GM12878 (cell line): ENCODE measurements at regions not wholly inside any gene's neighbourhood (a gene's known extent, or its start where the extent isn't known, plus 50 kb on each side); places are given as distances from the start of the nearest gene placed in this dataset.

Experiments used
- ATAC-seq: fragments of 200-7000 bp; cut with Tn5 transposase; 3 replicates; pipeline ENCODE4 v1.9.1; 2020; ENCODE audit warnings: mild to moderate bottlenecking, moderate library complexity
- BruUV-seq: library from RNA; stranded (reverse); fragments of 400-500 nt; replicated peaks from 2 replicates; lab custom pipeline; 2021; lab: Mats Ljungman, UMichigan
- CTCF ChIA-PET: fragments of 300-600 bp; sonication (Branson Sonifier 250); formaldehyde crosslinking; extraction: SDS; loops from one replicate; lab custom pipeline; 2021; ENCODE audit warnings: inconsistent platforms; lab: Yijun Ruan, JAX
- POLR2A ChIA-PET: fragments of 350-600 bp; formaldehyde crosslinking; extraction: SDS; loops from one replicate; lab custom pipeline; 2021; ENCODE audit warnings: inconsistent platforms; lab: Charles Lee
- RAD21 ChIA-PET: fragments of 300-600 bp; sonication (Branson Sonifier 250); formaldehyde crosslinking; loops from one replicate; lab custom pipeline; 2023; ENCODE audit warnings: antibody characterized with exemption; ENCODE audit not compliant: unreplicated experiment; lab: Charles Lee
- SMC1A ChIA-PET: fragments of 300-600 bp; sonication (Branson Sonifier 250); formaldehyde crosslinking; loops from one replicate; lab custom pipeline; 2023; ENCODE audit not compliant: unreplicated experiment, uncharacterized antibody; lab: Charles Lee
- DNase-seq: peaks from one replicate; pipeline ENCODE4 v3.0.0-alpha.2; 2011; ENCODE audit warnings: low read depth, low spot score
- FAIRE-seq: peaks from 3 replicates; lab custom pipeline; 2011; peaks lifted over from hg19 to GRCh38; lab: Jason Lieb, UNC
- H2AFZ ChIP-seq: 2 replicates; pipeline ENCODE4 v1.6.0; 2011; ENCODE audit warnings: low read depth, low read length, control low read depth; ENCODE audit not compliant: control insufficient read depth
- H3K27ac ChIP-seq: 2 replicates; pipeline ENCODE4 v1.5.1; 2011; ENCODE audit warnings: control low read depth; ENCODE audit not compliant: control insufficient read depth, insufficient read depth
- H3K27me3 ChIP-seq, 2 experiments: replicated peaks in 1 of 2; 2 replicates each; pipeline versions ENCODE4 v1.6.0 to v1.6.1; 2011; ENCODE audit warnings: low read length in 1 of 2; ENCODE audit not compliant: control insufficient read depth in 2 of 2, insufficient read depth in 2 of 2
- H3K36me3 ChIP-seq, 2 experiments: 2 replicates each; pipeline ENCODE4 v1.5.1; 2011; ENCODE audit warnings: low read length in 1 of 2; ENCODE audit not compliant: control insufficient read depth in 2 of 2, insufficient read depth in 2 of 2
- H3K4me1 ChIP-seq: 2 replicates; pipeline ENCODE4 v1.6.1; 2011; ENCODE audit warnings: mild to moderate bottlenecking, low read length, moderate library complexity, mixed read lengths; ENCODE audit not compliant: control insufficient read depth, insufficient read depth
- H3K4me2 ChIP-seq: 2 replicates; pipeline ENCODE4 v1.6.0; 2011; ENCODE audit warnings: control low read depth; ENCODE audit not compliant: control insufficient read depth, insufficient read depth
- H3K4me3 ChIP-seq: fragments of 200-600 bp; sonication (generic); 2 replicates; pipeline ENCODE4 v1.5.1; 2016
- H3K79me2 ChIP-seq: 2 replicates; pipeline ENCODE4 v1.6.0; 2011; ENCODE audit warnings: low read length; ENCODE audit not compliant: control insufficient read depth, insufficient read depth
- H3K9ac ChIP-seq: 2 replicates; pipeline ENCODE4 v1.8.0; 2011; ENCODE audit warnings: low read length, control low read depth, mixed read lengths; ENCODE audit not compliant: control insufficient read depth, insufficient read depth
- H3K9me3 ChIP-seq: replicated peaks from 3 replicates; pipeline ENCODE4 v1.5.1; 2011; ENCODE audit warnings: mild to moderate bottlenecking, low read length; ENCODE audit not compliant: control insufficient read depth, insufficient read depth
- H4K20me1 ChIP-seq: 2 replicates; pipeline ENCODE4 v1.6.0; 2011; ENCODE audit not compliant: control insufficient read depth, insufficient read depth
- BCL3 ChIP-seq: IDR thresholded peaks from 2 replicates; pipeline ENCODE4 v1.6.1; 2011; ENCODE audit warnings: borderline replicate concordance, low read depth, mild to moderate bottlenecking, moderate library complexity, low read length; ENCODE audit not compliant: insufficient read depth, poor library complexity, severe bottlenecking
- E4F1 ChIP-seq: fragments of 450-650 bp; IDR thresholded peaks from 2 replicates; pipeline ENCODE4 v1.6.1; 2018; ENCODE audit warnings: borderline replicate concordance, mild to moderate bottlenecking; ENCODE audit not compliant: partially characterized antibody
- IRF4 ChIP-seq: IDR thresholded peaks from 2 replicates; pipeline ENCODE4 v1.6.1; 2011; ENCODE audit warnings: low read depth, low read length
- KAT2A ChIP-seq: conservative IDR thresholded peaks from 2 replicates; pipeline ENCODE4 v1.6.1; 2011; ENCODE audit warnings: low read depth, low read length; ENCODE audit not compliant: control insufficient read depth
- KLF5 ChIP-seq: fragments of 450-650 bp; IDR thresholded peaks from 2 replicates; pipeline ENCODE4 v1.6.1; 2014; ENCODE audit warnings: mild to moderate bottlenecking; ENCODE audit not compliant: partially characterized antibody
- MLLT1 ChIP-seq: fragments of 450-650 bp; IDR thresholded peaks from 2 replicates; pipeline ENCODE4 v1.6.1; 2016; ENCODE audit warnings: mild to moderate bottlenecking
- MXI1 ChIP-seq: fragments of 150-350 bp; IDR thresholded peaks from 2 replicates; pipeline ENCODE4 v1.6.1; 2011; ENCODE audit warnings: low read depth, mild to moderate bottlenecking, inconsistent platforms, low read length, improper control_type of control experiment
- NRF1 ChIP-seq: conservative IDR thresholded peaks from 2 replicates; pipeline ENCODE4 v1.6.1; 2011; ENCODE audit warnings: mild to moderate bottlenecking, low read depth, low read length, improper control_type of control experiment
- POLR2AphosphoS2 ChIP-seq: IDR thresholded peaks from 2 replicates; pipeline ENCODE4 v1.6.1; 2011; ENCODE audit warnings: low read depth, mild to moderate bottlenecking, low read length, improper control_type of control experiment, moderate library complexity
- SMARCA5 ChIP-seq: fragments of 450-650 bp; IDR thresholded peaks from 2 replicates; pipeline ENCODE4 v1.6.1; 2017; ENCODE audit warnings: mild to moderate bottlenecking
- SMC3 ChIP-seq: IDR thresholded peaks from 2 replicates; pipeline ENCODE4 v1.6.1; 2011; ENCODE audit warnings: low read length, improper control_type of control experiment, borderline replicate concordance
- SREBF2 ChIP-seq: IDR thresholded peaks from 2 replicates; pipeline ENCODE4 v1.6.1; 2012; ENCODE audit warnings: mild to moderate bottlenecking, low read length
- YY1 ChIP-seq: IDR thresholded peaks from 2 replicates; pipeline ENCODE4 v1.6.1; 2011; ENCODE audit warnings: low read depth, mild to moderate bottlenecking, low read length
- ZBTB4 ChIP-seq: fragments of 450-650 bp; formaldehyde crosslinking; IDR thresholded peaks from 2 replicates; pipeline ENCODE4 v1.4.0; 2022; ENCODE audit warnings: mild to moderate bottlenecking, moderate library complexity
- WGBS: methylation state at CpG from one replicate; pipeline ENCODE4 v1.1.6; 2016; ENCODE audit warnings: low lambda C conversion rate; ENCODE audit not compliant: insufficient replicate concordance, insufficient coverage; ENCODE audit errors: missing lambda C conversion rate; 5-methylcytosine and 5-hydroxymethylcytosine counted together
- in situ Hi-C: fragments of 300-500 bp; cut with MboI; formaldehyde crosslinking; loops from 9 replicates; pipeline ENCODE4 v1.14.3; 2018; ENCODE audit warnings: mixed read lengths
- intact Hi-C: fragments of 100-400 bp; cut with micrococcal nuclease; formaldehyde crosslinking; loops from one replicate; pipeline ENCODE4 v1.14.2; 2022; ENCODE audit not compliant: unreplicated experiment

- H3K4me2 ChIP-seq = no peak overlapping the region
- no peak for DNase-seq
- POLR2A ChIA-PET = no interaction called here
- no peak for FAIRE-seq
- H3K79me2 ChIP-seq = no peaks in the 10 kb centered on the region
- no peaks in the 10 kb centered on the region for H3K27me3 ChIP-seq
- no peak overlapping the region for H3K4me3 ChIP-seq
- SMC1A ChIA-PET = interaction anchor here (0.6 to 1.5 kb wide), 2 partner anchors 55 to 76 kb away, joined by 3 read pairs; no protein-coding TSS in a partner anchor
- CTCF ChIA-PET = no interaction called here
- H3K9me3 ChIP-seq = peaks cover 3% of the 10 kb centered on the region
- H3K27ac ChIP-seq = no peak overlapping the region
- H2AFZ ChIP-seq = peak overlapping the region; percentile 39
- H4K20me1 ChIP-seq = no peaks in the 10 kb centered on the region
- RAD21 ChIA-PET = no interaction called here
- in situ Hi-C loops = no loop called here
- ATAC-seq = no peak
- BruUV-seq = no TSS peak
- intact Hi-C loops = no loop called here
- WGBS = 32% methylated on average over 12 of the region's 12 CpGs
- no peaks in the 10 kb centered on the region for H3K36me3 ChIP-seq
- peaks cover 4% of the 10 kb centered on the region; the same call in 1 of the 2 replicates for H3K4me1 ChIP-seq
- H3K9ac ChIP-seq = no peak overlapping the region
- TF ChIP-seq SREBF2 (no peak), YY1 (no peak), MLLT1 (no peak), E4F1 (no peak), NRF1 (no peak), ZBTB4 (no peak), POLR2AphosphoS2 (no peak), SMARCA5 (no peak), KAT2A (no peak), BCL3 (no peak), IRF4 (no peak), MXI1 (no peak), SMC3 (no peak), KLF5 (no peak)
These were observed 54.6 kb upstream of the DSC1 start for GRCh38 chr18:31217038-31217849.
